Hematopoietic multipotent progenitor cell treated with erythropoietin and hydrocortisone succinate and interleukin-3 and kit ligand, for 6 days (in vitro differentiated cells): ENCODE measurements at regions not wholly inside any gene's neighbourhood (a gene's known extent, or its start where the extent isn't known, plus 50 kb on each side); places are given as distances from the start of the nearest gene placed in this dataset.
"Not testable (repeated sequence)": the region's sequence is repeated elsewhere in the genome, so short reads cannot be mapped to it uniquely, and the experiment has no call there.

Source experiments
- DNase-seq: peaks from one replicate; pipeline ENCODE4 v3.0.0-alpha.2; 2015

DNA sequence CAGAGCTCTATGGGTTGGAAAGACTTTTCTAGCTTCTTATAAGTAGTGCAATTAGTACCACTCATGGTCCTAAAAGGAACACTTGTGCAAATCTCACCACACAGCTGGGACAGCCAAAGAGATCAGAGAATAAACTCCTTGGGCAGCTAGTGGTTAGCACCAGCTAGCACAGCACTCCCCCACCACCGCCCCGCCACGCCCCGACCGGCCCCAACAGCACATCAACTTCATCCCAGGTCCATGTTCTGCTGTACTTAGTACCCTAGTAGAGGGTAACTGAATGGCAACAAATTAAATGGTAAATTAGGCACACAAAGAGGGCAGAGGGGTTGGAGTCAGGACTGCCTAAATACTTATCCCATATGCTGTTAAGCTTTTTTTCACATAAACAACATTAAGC, 118.3 kb upstream of the NPAP1 start:
- DNase-seq = not testable (repeated sequence)

DNA sequence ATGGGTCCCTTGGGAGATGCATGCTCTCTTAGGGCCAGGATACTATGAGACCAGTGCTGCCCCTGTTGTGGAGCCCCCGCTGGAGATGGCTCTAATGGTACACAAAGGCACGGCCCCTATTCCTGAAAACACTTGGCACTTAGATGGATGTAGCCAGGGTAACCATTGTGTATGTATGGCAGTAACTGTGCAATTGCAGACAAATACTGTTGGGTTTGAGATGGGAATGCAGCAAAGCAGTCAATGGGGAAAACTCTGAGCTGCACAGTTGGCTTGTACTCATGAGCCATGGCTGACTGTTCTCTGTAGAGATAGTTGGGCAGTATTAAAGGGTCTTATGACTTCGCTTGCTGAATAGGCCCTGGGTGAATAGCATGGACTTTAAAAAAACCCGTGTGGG, 67.9 kb upstream of the NPAP1 start:
- DNase-seq = no peak

GRCh38 chr15:24617646-24618045, 57.9 kb upstream of the NPAP1 start:
- DNase-seq = no peak

DNA sequence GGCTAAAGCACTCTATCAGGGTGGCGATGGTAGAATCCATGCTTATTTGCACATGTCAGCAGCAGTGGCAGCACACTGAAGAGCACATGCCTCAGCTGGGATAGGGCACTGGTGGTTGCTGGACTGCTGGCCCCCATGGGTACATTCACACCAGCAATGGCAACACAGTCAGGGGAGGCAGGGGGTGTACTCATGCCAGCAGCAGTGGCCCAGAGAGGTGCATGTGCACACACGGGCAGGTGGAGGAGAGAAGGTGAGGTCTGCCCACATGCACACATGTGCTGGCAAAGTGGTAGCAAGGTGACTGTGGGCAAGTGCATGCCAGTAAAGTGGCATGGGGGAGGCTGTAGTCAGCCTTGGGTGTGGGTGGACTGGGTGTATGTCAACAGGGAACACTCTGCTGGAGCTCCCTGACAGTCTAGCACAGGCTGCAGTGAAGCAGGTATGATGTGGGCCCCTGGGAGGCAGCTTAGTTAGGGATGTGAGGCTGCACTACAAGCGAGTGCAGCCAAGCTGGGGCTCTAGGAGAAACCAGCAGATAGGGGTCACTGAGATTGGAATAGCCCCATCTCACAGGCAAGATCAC, 53.9 kb upstream of the NPAP1 start:
- DNase-seq = no peak
